ENCODE measurements at regions not wholly inside any gene's neighbourhood (a gene's known extent, or its start where the extent isn't known, plus 50 kb on each side); places are given as distances from the start of the nearest gene placed in this dataset.

DNA sequence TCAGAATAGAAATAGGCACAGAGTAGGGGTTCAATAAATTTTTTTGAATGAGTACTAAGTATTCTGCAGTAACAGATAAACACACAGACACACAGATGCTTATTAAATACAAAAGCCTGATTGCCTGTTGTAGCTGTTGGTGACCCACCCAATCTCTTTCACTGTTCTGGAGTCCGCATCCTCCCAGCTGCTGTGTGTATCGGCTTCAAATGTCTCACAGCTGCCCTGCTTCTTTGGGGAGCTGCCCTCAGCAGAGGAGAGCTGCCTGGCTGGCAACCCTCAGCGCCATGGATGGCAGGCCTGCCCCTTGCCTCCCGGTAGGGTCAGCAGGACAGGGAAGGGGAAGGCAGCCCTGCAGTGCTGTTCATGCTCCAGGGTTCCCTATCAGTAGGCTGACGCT lies 50.5 kb upstream of the PRNP start:
- ChIA-PET POLR2A (no interaction called here), CTCF (no interaction called here)

DNA sequence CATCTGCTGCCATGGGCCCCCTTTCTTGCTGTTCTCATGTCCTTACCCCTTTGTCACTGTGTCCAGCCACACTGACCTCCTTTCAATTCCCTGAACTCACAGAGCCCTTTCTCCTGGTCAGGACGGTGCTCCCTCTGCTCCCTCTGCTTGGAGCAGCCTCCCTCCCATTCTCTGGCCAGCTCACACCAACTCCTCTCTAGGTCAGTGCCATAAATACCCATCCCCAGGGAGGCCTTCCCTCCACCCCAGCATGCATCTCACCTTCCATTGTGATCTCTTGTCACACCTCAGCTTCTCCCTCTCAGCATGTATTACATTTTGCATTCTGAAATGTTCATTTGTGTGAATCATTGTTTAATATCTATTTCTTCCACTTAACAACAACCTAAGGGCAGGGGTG lies 50.9 kb upstream of the PRNP start:
- Histone ChIP-seq H3K4me2 (replicated peaks; ENCODE audit: low read depth, low read length, poor library complexity, severe bottlenecking) (no peak overlapping the region), H4K20me1 (ENCODE audit: control insufficient read depth, insufficient read depth, low read length, poor library complexity, severe bottlenecking) (no peaks in the 10 kb centered on the region), H3K36me3 (replicated peaks in 1 of 2; ENCODE audit: control extremely low read depth in 1 of 2, control insufficient read depth in 1 of 2, extremely low read depth in 1 of 2, insufficient read depth in 2 of 2, low read length in 1 of 2) (no peaks in the 10 kb centered on the region), H3K27ac (ENCODE audit: low read length in 2 of 2) (no peak overlapping the region), H3K27me3 (replicated peaks in 1 of 4; ENCODE audit: control extremely low read depth in 1 of 4, control insufficient read depth in 3 of 4, insufficient read depth in 4 of 4, low read length in 3 of 4) (peaks cover 0 to 5% (median 0%) of the 10 kb centered on the region in 4 experiments), H3K9me3 (ENCODE audit: control extremely low read depth in 1 of 3, control insufficient read depth in 2 of 3, insufficient read depth in 1 of 3, low read length in 2 of 3) (peaks cover 0 to 3% (median 0%) of the 10 kb centered on the region in 3 donors), H3K4me3 (ENCODE audit: control extremely low read depth in 1 of 5, extremely low read depth in 1 of 5, insufficient read depth in 1 of 5, low read depth in 2 of 5, low read length in 4 of 5) (no peak overlapping the region), H3K9ac (ENCODE audit: low read length) (no peak overlapping the region), H3K4me1 (ENCODE audit: control insufficient read depth in 2 of 2, insufficient read depth in 2 of 2, low read length in 2 of 2) (no peaks in the 10 kb centered on the region), H2AFZ (ENCODE audit: insufficient read depth, low read depth, low read length, poor library complexity, severe bottlenecking) (no peak overlapping the region), H3K79me2 (ENCODE audit: control insufficient read depth, insufficient read depth, low read length) (no peaks in the 10 kb centered on the region)
- no peak for DNase-seq
- Mint-ChIP-seq H3K9me3 (ENCODE audit: insufficient read depth) (no peaks in the 10 kb centered on the region), H3K27me3 (peaks cover 8% of the 10 kb centered on the region), H3K27ac (no peak overlapping the region), H3K4me3 (no peak overlapping the region), H3K4me1 (peaks cover 2% of the 10 kb centered on the region)
- TF ChIP-seq, protein P1, sequence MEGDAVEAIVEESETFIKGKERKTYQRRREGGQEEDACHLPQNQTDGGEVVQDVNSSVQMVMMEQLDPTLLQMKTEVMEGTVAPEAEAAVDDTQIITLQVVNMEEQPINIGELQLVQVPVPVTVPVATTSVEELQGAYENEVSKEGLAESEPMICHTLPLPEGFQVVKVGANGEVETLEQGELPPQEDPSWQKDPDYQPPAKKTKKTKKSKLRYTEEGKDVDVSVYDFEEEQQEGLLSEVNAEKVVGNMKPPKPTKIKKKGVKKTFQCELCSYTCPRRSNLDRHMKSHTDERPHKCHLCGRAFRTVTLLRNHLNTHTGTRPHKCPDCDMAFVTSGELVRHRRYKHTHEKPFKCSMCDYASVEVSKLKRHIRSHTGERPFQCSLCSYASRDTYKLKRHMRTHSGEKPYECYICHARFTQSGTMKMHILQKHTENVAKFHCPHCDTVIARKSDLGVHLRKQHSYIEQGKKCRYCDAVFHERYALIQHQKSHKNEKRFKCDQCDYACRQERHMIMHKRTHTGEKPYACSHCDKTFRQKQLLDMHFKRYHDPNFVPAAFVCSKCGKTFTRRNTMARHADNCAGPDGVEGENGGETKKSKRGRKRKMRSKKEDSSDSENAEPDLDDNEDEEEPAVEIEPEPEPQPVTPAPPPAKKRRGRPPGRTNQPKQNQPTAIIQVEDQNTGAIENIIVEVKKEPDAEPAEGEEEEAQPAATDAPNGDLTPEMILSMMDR (IDR thresholded peaks at IDR 0.05) = no peak
- no peak for TF ChIP-seq EZH2 (IDR thresholded peaks at IDR 0.05; ENCODE audit: borderline replicate concordance, insufficient read depth, low read depth, low read length, poor library complexity, severe bottlenecking)
- POLR2A ChIA-PET = no interaction called here
- WGBS (ENCODE audit: insufficient coverage) = 100% methylated on average over 1 of the region's 1 CpG
- ATAC-seq (ENCODE audit: low read depth) = no peak
- intact Hi-C loops (cut with micrococcal nuclease) = no loop called here
- CTCF ChIA-PET = no interaction called here

More for the DNA sequence above, 50.5 kb upstream of the PRNP start:
- no peak overlapping the region for H3K27ac ChIP-seq (ENCODE audit: low read length in 2 of 2)
- H3K9ac ChIP-seq (ENCODE audit: low read length) = no peak overlapping the region
- Mint-ChIP-seq H3K27ac (no peak overlapping the region), H3K4me1 (peaks cover 2% of the 10 kb centered on the region), H3K4me3 (no peak overlapping the region), H3K9me3 (ENCODE audit: insufficient read depth) (no peaks in the 10 kb centered on the region), H3K27me3 (peaks cover 8% of the 10 kb centered on the region)
- H3K4me3 ChIP-seq (ENCODE audit: control extremely low read depth in 1 of 5, extremely low read depth in 1 of 5, insufficient read depth in 1 of 5, low read depth in 2 of 5, low read length in 4 of 5) = no peak overlapping the region
- peaks cover 0 to 5% (median 0%) of the 10 kb centered on the region in 4 experiments for H3K27me3 ChIP-seq (replicated peaks in 1 of 4; ENCODE audit: control extremely low read depth in 1 of 4, control insufficient read depth in 3 of 4, insufficient read depth in 4 of 4, low read length in 3 of 4)
- DNase-seq (no peak), ATAC-seq (ENCODE audit: low read depth) (no peak)
- no peak overlapping the region for H2AFZ ChIP-seq (ENCODE audit: insufficient read depth, low read depth, low read length, poor library complexity, severe bottlenecking)
- intact Hi-C loops (cut with micrococcal nuclease) = no loop called here
- TF ChIP-seq, protein P1 (IDR thresholded peaks at IDR 0.05) = no peak
- no peak for TF ChIP-seq EZH2 (IDR thresholded peaks at IDR 0.05; ENCODE audit: borderline replicate concordance, insufficient read depth, low read depth, low read length, poor library complexity, severe bottlenecking)
- no peaks in the 10 kb centered on the region for H3K4me1 ChIP-seq (ENCODE audit: control insufficient read depth in 2 of 2, insufficient read depth in 2 of 2, low read length in 2 of 2)
- H3K79me2 ChIP-seq (ENCODE audit: control insufficient read depth, insufficient read depth, low read length) = no peaks in the 10 kb centered on the region
- WGBS (ENCODE audit: insufficient coverage) = 96% methylated on average over 4 of the region's 5 CpGs
- H3K36me3 ChIP-seq (replicated peaks in 1 of 2; ENCODE audit: control extremely low read depth in 1 of 2, control insufficient read depth in 1 of 2, extremely low read depth in 1 of 2, insufficient read depth in 2 of 2, low read length in 1 of 2) = no peaks in the 10 kb centered on the region
- H4K20me1 ChIP-seq (ENCODE audit: control insufficient read depth, insufficient read depth, low read length, poor library complexity, severe bottlenecking) = no peaks in the 10 kb centered on the region
- H3K4me2 ChIP-seq (replicated peaks; ENCODE audit: low read depth, low read length, poor library complexity, severe bottlenecking) = no peak overlapping the region
- H3K9me3 ChIP-seq (ENCODE audit: control extremely low read depth in 1 of 3, control insufficient read depth in 2 of 3, insufficient read depth in 1 of 3, low read length in 2 of 3) = peaks cover 0 to 3% (median 0%) of the 10 kb centered on the region in 3 donors

Measured in B cell (primary cell).